ENCODE measurements at regions not wholly inside any gene's neighbourhood (a gene's known extent, or its start where the extent isn't known, plus 50 kb on each side); places are given as distances from the start of the nearest gene placed in this dataset.

GRCh38 chr20:40258931-40259330 lies 430.1 kb downstream of the MAFB start:
- TF ChIP-seq, protein P1, sequence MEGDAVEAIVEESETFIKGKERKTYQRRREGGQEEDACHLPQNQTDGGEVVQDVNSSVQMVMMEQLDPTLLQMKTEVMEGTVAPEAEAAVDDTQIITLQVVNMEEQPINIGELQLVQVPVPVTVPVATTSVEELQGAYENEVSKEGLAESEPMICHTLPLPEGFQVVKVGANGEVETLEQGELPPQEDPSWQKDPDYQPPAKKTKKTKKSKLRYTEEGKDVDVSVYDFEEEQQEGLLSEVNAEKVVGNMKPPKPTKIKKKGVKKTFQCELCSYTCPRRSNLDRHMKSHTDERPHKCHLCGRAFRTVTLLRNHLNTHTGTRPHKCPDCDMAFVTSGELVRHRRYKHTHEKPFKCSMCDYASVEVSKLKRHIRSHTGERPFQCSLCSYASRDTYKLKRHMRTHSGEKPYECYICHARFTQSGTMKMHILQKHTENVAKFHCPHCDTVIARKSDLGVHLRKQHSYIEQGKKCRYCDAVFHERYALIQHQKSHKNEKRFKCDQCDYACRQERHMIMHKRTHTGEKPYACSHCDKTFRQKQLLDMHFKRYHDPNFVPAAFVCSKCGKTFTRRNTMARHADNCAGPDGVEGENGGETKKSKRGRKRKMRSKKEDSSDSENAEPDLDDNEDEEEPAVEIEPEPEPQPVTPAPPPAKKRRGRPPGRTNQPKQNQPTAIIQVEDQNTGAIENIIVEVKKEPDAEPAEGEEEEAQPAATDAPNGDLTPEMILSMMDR (IDR thresholded peaks at IDR 0.05): no peak
- TF ChIP-seq POLR2A (IDR thresholded peaks at IDR 0.05): no peak

Measured in body of pancreas (tissue), 4 donors.